ENCODE measurements at regions not wholly inside any gene's neighbourhood (a gene's known extent, or its start where the extent isn't known, plus 50 kb on each side); places are given as distances from the start of the nearest gene placed in this dataset.

GRCh38 chr5:60161340-60161934, 267.9 kb upstream of the PDE4D start:
- DNase-seq (ENCODE audit: low spot score in 2 of 2): no peak
- Histone ChIP-seq H3K27me3 (no peaks in the 10 kb centered on the region), H3K4me3 (no peak overlapping the region), H3K27ac (no peak overlapping the region), H3K4me1 (no peaks in the 10 kb centered on the region), H3K9me3 (no peaks in the 10 kb centered on the region), H3K36me3 (no peaks in the 10 kb centered on the region)
- TF ChIP-seq CTCF (IDR thresholded peaks at IDR 0.05) (no peak), EP300 (IDR thresholded peaks at IDR 0.05) (no peak), POLR2AphosphoS5 (IDR thresholded peaks at IDR 0.05) (no peak), POLR2A (IDR thresholded peaks at IDR 0.05) (no peak)
- 62% methylated on average over 3 of the region's 3 CpGs for WGBS

- Histone ChIP-seq H3K27me3 (no peaks in the 10 kb centered on the region), H3K4me3 (no peak overlapping the region), H3K9me3 (peaks cover 3% of the 10 kb centered on the region), H3K4me1 (no peaks in the 10 kb centered on the region), H3K36me3 (no peaks in the 10 kb centered on the region), H3K27ac (no peak overlapping the region)
- DNase-seq (ENCODE audit: low spot score in 2 of 2): no peak
- no peak for TF ChIP-seq POLR2AphosphoS5 (IDR thresholded peaks at IDR 0.05)
- 88% methylated on average over 3 of the region's 3 CpGs for WGBS
Measured at GRCh38 chr5:60149081-60149480, 255.6 kb upstream of the PDE4D start.

- WGBS: 88% methylated on average over 1 of the region's 1 CpG
- Histone ChIP-seq H3K36me3 (no peaks in the 10 kb centered on the region), H3K27ac (no peak overlapping the region), H3K9me3 (peaks cover 3% of the 10 kb centered on the region), H3K27me3 (no peaks in the 10 kb centered on the region), H3K4me3 (no peak overlapping the region), H3K4me1 (no peaks in the 10 kb centered on the region)
- TF ChIP-seq CTCF (IDR thresholded peaks at IDR 0.05) (no peak), EP300 (IDR thresholded peaks at IDR 0.05) (no peak), POLR2AphosphoS5 (IDR thresholded peaks at IDR 0.05) (no peak), POLR2A (IDR thresholded peaks at IDR 0.05) (no peak)
- no peak for DNase-seq (ENCODE audit: low spot score in 2 of 2)
Measured at GRCh38 chr5:60148366-60148765, 254.8 kb upstream of the PDE4D start.

GRCh38 chr5:60147791-60148190, 254.3 kb upstream of the PDE4D start:
- H3K4me1 ChIP-seq: no peaks in the 10 kb centered on the region
- no peaks in the 10 kb centered on the region for H3K27me3 ChIP-seq
- no peak overlapping the region for H3K4me3 ChIP-seq
- TF ChIP-seq POLR2A (IDR thresholded peaks at IDR 0.05) (no peak), EP300 (IDR thresholded peaks at IDR 0.05) (no peak), CTCF (IDR thresholded peaks at IDR 0.05) (no peak), POLR2AphosphoS5 (IDR thresholded peaks at IDR 0.05) (no peak)
- H3K36me3 ChIP-seq: no peaks in the 10 kb centered on the region
- no peak overlapping the region for H3K27ac ChIP-seq
- no peak for DNase-seq (ENCODE audit: low spot score in 2 of 2)
- peaks cover 3% of the 10 kb centered on the region for H3K9me3 ChIP-seq

GRCh38 chr5:60143942-60144549, 250.5 kb upstream of the PDE4D start:
- DNase-seq (ENCODE audit: low spot score in 2 of 2): no peak
- Histone ChIP-seq H3K9me3 (no peaks in the 10 kb centered on the region), H3K27me3 (no peaks in the 10 kb centered on the region), H3K27ac (no peak overlapping the region), H3K4me1 (no peaks in the 10 kb centered on the region), H3K4me3 (no peak overlapping the region), H3K36me3 (no peaks in the 10 kb centered on the region)
- WGBS: 85% methylated on average over 5 of the region's 5 CpGs
- TF ChIP-seq POLR2AphosphoS5 (IDR thresholded peaks at IDR 0.05) (no peak), EP300 (IDR thresholded peaks at IDR 0.05) (no peak), CTCF (IDR thresholded peaks at IDR 0.05) (no peak), POLR2A (IDR thresholded peaks at IDR 0.05) (no peak)

- no peak for DNase-seq (ENCODE audit: low spot score in 2 of 2)
- Histone ChIP-seq H3K9me3 (no peaks in the 10 kb centered on the region), H3K27ac (no peak overlapping the region), H3K36me3 (no peaks in the 10 kb centered on the region), H3K4me3 (no peak overlapping the region), H3K4me1 (no peaks in the 10 kb centered on the region), H3K27me3 (no peaks in the 10 kb centered on the region)
- 76% methylated on average over 2 of the region's 2 CpGs for WGBS
- TF ChIP-seq POLR2AphosphoS5 (IDR thresholded peaks at IDR 0.05): no peak
- TF ChIP-seq POLR2A (IDR thresholded peaks at IDR 0.05): no peak
- TF ChIP-seq CTCF (IDR thresholded peaks at IDR 0.05): no peak
- TF ChIP-seq EP300 (IDR thresholded peaks at IDR 0.05): no peak
Measured at GRCh38 chr5:60141119-60141518, 247.6 kb upstream of the PDE4D start.

Data from suprapubic skin (tissue), 4 donors.